GM13976 (cell line): ENCODE measurements at regions not wholly inside any gene's neighbourhood (a gene's known extent, or its start where the extent isn't known, plus 50 kb on each side); places are given as distances from the start of the nearest gene placed in this dataset.

Experiments
- DNase-seq: peaks from one replicate; pipeline ENCODE4 v3.0.0; 2012; ENCODE audit warnings: low spot score
- CTCF ChIP-seq: IDR thresholded peaks from 2 replicates; pipeline ENCODE4 v1.5.1; 2012; ENCODE audit warnings: borderline replicate concordance, mild to moderate bottlenecking; ENCODE audit not compliant: insufficient read depth; ENCODE audit errors: extremely low read depth, missing control alignments, control extremely low read depth
- in situ Hi-C: fragments of 300-500 bp; cut with MboI; formaldehyde crosslinking; loops from one replicate; pipeline ENCODE4 v1.12.0; 2022; ENCODE audit warnings: low sequenced_read_pairs, mixed read lengths, inconsistent platforms; ENCODE audit not compliant: unreplicated experiment

DNA sequence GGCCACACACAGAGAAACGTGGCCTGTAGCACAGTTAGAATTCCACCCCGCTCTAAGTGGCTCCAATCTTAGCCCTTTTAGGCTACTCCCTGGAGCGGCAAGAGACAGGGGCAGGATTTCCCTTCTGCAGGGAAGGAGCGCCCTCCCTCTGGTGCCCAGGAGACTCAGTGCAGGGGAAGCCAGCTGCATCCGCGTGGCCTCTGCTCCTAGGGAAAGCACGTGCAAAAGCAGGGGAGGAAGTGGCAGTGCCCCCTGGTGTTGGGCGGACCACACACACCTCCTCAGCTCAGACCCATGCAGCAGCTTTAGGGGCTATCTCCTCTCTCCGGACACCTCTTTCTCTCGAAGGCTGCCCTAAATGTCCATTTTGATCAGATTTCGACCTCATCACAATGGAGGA, 50.0 kb downstream of the SPRING1 start:
- in situ Hi-C loops: no loop called here
- peak; percentile 50 for DNase-seq
- TF ChIP-seq CTCF: peak; percentile 22

DNA sequence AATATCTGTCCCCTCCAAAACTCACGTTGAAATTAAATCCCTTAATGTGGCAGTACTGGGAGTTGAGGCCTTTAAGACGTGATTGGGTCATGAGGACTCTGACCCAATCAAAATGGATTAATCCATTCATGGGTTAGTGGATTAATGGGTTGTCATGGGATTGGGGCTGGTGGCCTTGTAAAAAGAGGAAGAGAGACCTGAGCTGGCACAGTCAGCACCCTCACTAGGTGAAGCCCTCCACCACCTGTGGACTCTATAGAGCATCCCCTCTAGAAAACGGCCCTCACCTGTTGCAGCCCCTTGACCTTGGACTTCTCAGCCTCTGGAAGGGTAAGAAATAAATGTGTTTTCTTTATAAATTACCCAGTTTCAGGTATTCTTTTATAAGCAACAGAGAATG, 53.0 kb downstream of the SPRING1 start:
- in situ Hi-C loops: no loop called here
- no peak for TF ChIP-seq CTCF

DNA sequence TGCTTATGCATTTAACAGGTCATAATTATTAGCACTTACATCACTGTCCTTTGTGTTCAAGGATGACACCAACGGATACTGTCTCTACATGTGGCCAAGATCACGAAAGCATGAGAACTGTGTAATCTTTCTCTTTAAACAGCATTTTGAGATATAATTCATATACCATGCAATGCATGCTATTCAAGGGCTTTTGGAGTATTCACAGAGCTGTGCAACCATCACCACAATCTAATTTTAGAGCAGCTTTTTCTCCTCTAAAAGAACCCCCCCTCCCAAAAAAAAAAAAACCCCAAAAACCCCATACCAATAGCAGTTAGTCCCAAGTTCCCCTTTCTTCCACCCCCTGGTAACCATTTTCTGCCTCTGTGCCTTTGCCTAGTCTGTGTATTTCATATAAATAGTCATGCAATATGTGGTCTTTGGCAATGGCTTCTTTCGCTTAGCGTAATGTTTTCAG, 60.6 kb downstream of the SPRING1 start:
- TF ChIP-seq CTCF: no peak
- in situ Hi-C loops: no loop called here
- peak; percentile 66 for DNase-seq

More for the DNA sequence above, 53.0 kb downstream of the SPRING1 start:
- DNase-seq: no peak

- DNase-seq: no peak
- in situ Hi-C loops: no loop called here
- TF ChIP-seq CTCF: no peak
Observed at GRCh38 chr12:116675339-116676107, 62.3 kb downstream of the SPRING1 start.

GRCh38 chr12:116674643-116675183, 63.2 kb downstream of the SPRING1 start:
- DNase-seq: no peak
- in situ Hi-C loops: no loop called here

GRCh38 chr12:116673681-116674111, 64.2 kb downstream of the SPRING1 start:
- DNase-seq: no peak
- TF ChIP-seq CTCF: peak; percentile 5
- in situ Hi-C loops: no loop called here

More at GRCh38 chr12:116674643-116675183, 63.2 kb downstream of the SPRING1 start:
- no peak for TF ChIP-seq CTCF
